PC-3 (cell line): ENCODE measurements at regions not wholly inside any gene's neighbourhood (a gene's known extent, or its start where the extent isn't known, plus 50 kb on each side); places are given as distances from the start of the nearest gene placed in this dataset.

Experiments used
- ATAC-seq: fragments of 200-7000 bp; cut with Tn5 transposase; 2 replicates; pipeline ENCODE4 v1.9.1; 2020; ENCODE audit warnings: mild to moderate bottlenecking, moderate library complexity
- BruUV-seq: library from RNA; stranded (reverse); fragments of 400-500 nt; replicated peaks from 2 replicates; lab custom pipeline; 2021; lab: Mats Ljungman, UMichigan
- CTCF ChIA-PET: fragments of 300-600 bp; sonication (Branson Sonifier 250); formaldehyde crosslinking; loops from one replicate; lab custom pipeline; 2022; ENCODE audit warnings: antibody characterized with exemption; lab: Charles Lee
- POLR2A ChIA-PET: fragments of 300-600 bp; sonication (Branson Sonifier 250); formaldehyde crosslinking; loops from one replicate; lab custom pipeline; 2022; ENCODE audit warnings: antibody characterized with exemption; ENCODE audit not compliant: unreplicated experiment; lab: Charles Lee
- DNase-seq: peaks from one replicate; pipeline ENCODE4 v3.0.0-alpha.2; 2015
- H2AFZ ChIP-seq: fragments of 300-600 bp; sonication (generic); 2 replicates; pipeline ENCODE4 v1.6.0; 2016; ENCODE audit warnings: antibody characterized with exemption, low read length
- H3F3A ChIP-seq: fragments of 300-600 bp; sonication (generic); one replicate; pipeline ENCODE4 v1.6.0; 2017; ENCODE audit warnings: antibody characterized with exemption, low read length, control low read depth, mild to moderate bottlenecking; ENCODE audit not compliant: unreplicated experiment
- H3K27ac ChIP-seq: fragments of 300-600 bp; sonication (generic); 2 replicates; pipeline ENCODE4 v1.5.1; 2016; ENCODE audit warnings: mild to moderate bottlenecking, low read length
- H3K27me3 ChIP-seq: fragments of 300-600 bp; sonication (generic); 2 replicates; pipeline ENCODE4 v1.6.1; 2016; ENCODE audit warnings: low read length, mixed read lengths
- H3K36me3 ChIP-seq: fragments of 300-600 bp; sonication (generic); 2 replicates; pipeline ENCODE4 v1.6.1; 2016; ENCODE audit warnings: low read depth, mixed run types, low read length, mixed read lengths
- H3K4me1 ChIP-seq: fragments of 300-600 bp; sonication (generic); 2 replicates; pipeline ENCODE4 v1.5.1; 2016; ENCODE audit warnings: low read length; ENCODE audit not compliant: insufficient read depth
- H3K4me2 ChIP-seq: fragments of 300-600 bp; sonication (generic); 2 replicates; pipeline ENCODE4 v1.6.0; 2016; ENCODE audit warnings: low read length
- H3K4me3 ChIP-seq: fragments of 300-600 bp; sonication (generic); 2 replicates; pipeline ENCODE4 v1.5.1; 2016; ENCODE audit warnings: mild to moderate bottlenecking, low read length, mixed read lengths
- H3K79me2 ChIP-seq: fragments of 300-600 bp; sonication (generic); 2 replicates; pipeline ENCODE4 v1.6.1; 2017; ENCODE audit warnings: low read length, mixed read lengths
- H3K9ac ChIP-seq: fragments of 300-600 bp; sonication (generic); 2 replicates; pipeline ENCODE4 v1.6.0; 2016; ENCODE audit warnings: mild to moderate bottlenecking, low read length
- H3K9me2 ChIP-seq: fragments of 300-600 bp; sonication (generic); replicated peaks from 2 replicates; pipeline ENCODE4 v1.6.1; 2016; ENCODE audit warnings: mixed run types, low read length, mixed read lengths
- H3K9me3 ChIP-seq: fragments of 300-600 bp; sonication (generic); 2 replicates; pipeline ENCODE4 v1.6.1; 2016; ENCODE audit warnings: low read length, mixed read lengths
- H4K20me1 ChIP-seq: fragments of 300-600 bp; sonication (generic); 2 replicates; pipeline ENCODE4 v1.6.1; 2016; ENCODE audit warnings: low read length, mixed read lengths
- EZH2 ChIP-seq: fragments of 300-600 bp; sonication (generic); IDR thresholded peaks from one replicate; pipeline ENCODE4 v1.6.1; 2017; ENCODE audit warnings: antibody characterized with exemption, mild to moderate bottlenecking, low read length; ENCODE audit not compliant: unreplicated experiment
- EZH2phosphoT487 ChIP-seq: fragments of 300-600 bp; sonication (generic); IDR thresholded peaks from 2 replicates; pipeline ENCODE4 v1.6.1; 2018; ENCODE audit warnings: mild to moderate bottlenecking, antibody characterized with exemption, low read length, borderline replicate concordance
- intact Hi-C: fragments of 100-400 bp; cut with micrococcal nuclease; formaldehyde crosslinking; loops from 2 replicates; pipeline ENCODE4 v1.9.0; 2023
- TF ChIP-seq, protein P1 (sequence below): fragments of 300-600 bp; sonication (generic); conservative IDR thresholded peaks from 2 replicates; pipeline ENCODE4 v1.5.1; 2017; ENCODE audit warnings: antibody characterized with exemption, low read depth, mild to moderate bottlenecking, low read length

DNA sequence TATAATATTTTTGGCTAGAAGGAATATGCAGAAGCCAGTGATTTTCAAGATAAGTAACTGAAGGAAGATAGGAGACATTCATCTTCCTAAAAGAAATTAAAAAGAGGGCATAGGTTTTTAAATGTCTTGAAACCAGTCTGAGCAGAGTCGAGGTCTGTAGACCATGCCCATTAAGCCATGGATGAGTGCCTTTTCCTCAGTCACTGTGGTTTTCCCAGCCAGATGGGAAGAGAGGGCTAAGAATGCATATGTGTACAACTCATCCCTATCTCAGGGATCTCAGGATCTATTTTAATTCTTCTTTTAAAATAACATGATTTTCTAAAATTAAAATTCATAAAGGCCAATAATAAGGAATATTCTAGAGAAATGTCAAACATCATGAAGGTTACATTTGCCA lies 112.8 kb downstream of the PPP1R3A start:
- Histone ChIP-seq H3K9me2 (no peaks in the 10 kb centered on the region), H3K36me3 (no peaks in the 10 kb centered on the region), H3K27me3 (no peaks in the 10 kb centered on the region), H3F3A (no peaks in the 10 kb centered on the region), H3K27ac (no peak overlapping the region), H2AFZ (no peak overlapping the region), H3K4me3 (no peak overlapping the region), H3K9ac (no peak overlapping the region), H3K4me2 (no peak overlapping the region), H3K4me1 (no peaks in the 10 kb centered on the region), H4K20me1 (no peaks in the 10 kb centered on the region), H3K9me3 (no peaks in the 10 kb centered on the region), H3K79me2 (no peaks in the 10 kb centered on the region)
- intact Hi-C loops = no loop called here
- ChIA-PET CTCF (no interaction called here), POLR2A (no interaction called here)
- no peak for ATAC-seq
- BruUV-seq = no TSS peak
- TF ChIP-seq EZH2 = no peak
- no peak for TF ChIP-seq EZH2phosphoT487
- TF ChIP-seq, protein P1, sequence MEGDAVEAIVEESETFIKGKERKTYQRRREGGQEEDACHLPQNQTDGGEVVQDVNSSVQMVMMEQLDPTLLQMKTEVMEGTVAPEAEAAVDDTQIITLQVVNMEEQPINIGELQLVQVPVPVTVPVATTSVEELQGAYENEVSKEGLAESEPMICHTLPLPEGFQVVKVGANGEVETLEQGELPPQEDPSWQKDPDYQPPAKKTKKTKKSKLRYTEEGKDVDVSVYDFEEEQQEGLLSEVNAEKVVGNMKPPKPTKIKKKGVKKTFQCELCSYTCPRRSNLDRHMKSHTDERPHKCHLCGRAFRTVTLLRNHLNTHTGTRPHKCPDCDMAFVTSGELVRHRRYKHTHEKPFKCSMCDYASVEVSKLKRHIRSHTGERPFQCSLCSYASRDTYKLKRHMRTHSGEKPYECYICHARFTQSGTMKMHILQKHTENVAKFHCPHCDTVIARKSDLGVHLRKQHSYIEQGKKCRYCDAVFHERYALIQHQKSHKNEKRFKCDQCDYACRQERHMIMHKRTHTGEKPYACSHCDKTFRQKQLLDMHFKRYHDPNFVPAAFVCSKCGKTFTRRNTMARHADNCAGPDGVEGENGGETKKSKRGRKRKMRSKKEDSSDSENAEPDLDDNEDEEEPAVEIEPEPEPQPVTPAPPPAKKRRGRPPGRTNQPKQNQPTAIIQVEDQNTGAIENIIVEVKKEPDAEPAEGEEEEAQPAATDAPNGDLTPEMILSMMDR = no peak
- no peak for DNase-seq

DNA sequence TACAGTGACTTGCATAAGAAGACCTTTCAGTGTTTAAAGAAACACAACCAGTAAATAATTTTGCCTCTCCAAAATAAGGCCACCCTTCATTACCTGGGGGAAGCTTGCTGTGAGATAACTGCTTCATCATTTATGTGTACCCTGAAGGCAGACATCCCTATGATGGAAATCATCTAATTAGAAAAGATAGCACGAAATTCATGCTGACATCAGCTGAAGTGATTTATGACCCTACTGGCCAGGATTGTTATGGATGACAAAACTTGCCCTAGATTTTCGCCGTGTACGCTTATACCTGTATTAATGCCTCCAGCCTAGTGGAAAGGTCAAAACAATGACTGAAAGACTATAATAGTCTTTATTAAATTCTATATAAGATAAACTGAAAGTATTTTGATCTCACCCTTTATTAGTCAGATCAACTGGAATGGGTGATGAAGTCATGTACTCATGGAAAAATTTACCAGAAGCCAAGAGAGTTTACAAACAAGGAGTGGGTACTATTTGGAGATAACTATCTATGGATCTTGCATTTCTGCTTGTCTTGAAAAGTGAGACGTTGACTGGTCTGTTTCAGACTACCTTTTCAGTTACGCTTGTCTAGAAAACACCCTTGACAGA lies 114.2 kb downstream of the PPP1R3A start:
- H3K36me3 ChIP-seq = no peaks in the 10 kb centered on the region
- H3K9me3 ChIP-seq = no peaks in the 10 kb centered on the region
- no peak overlapping the region for H3K4me3 ChIP-seq
- no peak overlapping the region for H3K27ac ChIP-seq
- no peak for ATAC-seq
- no peak for DNase-seq
- H4K20me1 ChIP-seq = no peaks in the 10 kb centered on the region
- no peaks in the 10 kb centered on the region for H3F3A ChIP-seq
- H3K4me1 ChIP-seq = no peaks in the 10 kb centered on the region
- ChIA-PET POLR2A (no interaction called here), CTCF (no interaction called here)
- intact Hi-C loops = no loop called here
- no peak overlapping the region for H3K4me2 ChIP-seq
- no peak overlapping the region for H2AFZ ChIP-seq
- no peak for TF ChIP-seq EZH2phosphoT487
- no peak for TF ChIP-seq EZH2
- TF ChIP-seq, protein P1 = no peak
- BruUV-seq = no TSS peak
- no peaks in the 10 kb centered on the region for H3K79me2 ChIP-seq
- no peaks in the 10 kb centered on the region for H3K9me2 ChIP-seq
- H3K9ac ChIP-seq = no peak overlapping the region
- no peaks in the 10 kb centered on the region for H3K27me3 ChIP-seq

DNA sequence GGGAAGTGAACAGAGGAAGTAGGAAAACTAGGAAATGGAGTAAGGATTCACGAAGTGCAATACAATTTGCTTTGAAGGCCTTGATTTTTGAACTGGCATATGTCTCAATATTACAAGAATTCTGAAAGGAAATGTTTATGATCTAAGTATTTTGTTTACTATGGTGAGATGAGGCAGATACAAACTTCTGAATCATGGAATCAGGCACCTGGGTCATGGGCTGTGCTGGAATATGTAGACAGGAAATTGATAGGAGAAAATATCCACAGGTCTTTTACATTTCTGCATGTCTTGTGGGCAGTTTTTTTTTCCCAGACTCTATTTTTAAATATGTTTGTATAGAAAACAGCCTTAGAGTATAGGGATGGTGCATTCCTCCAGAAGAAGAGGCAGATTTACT lies 117.1 kb downstream of the PPP1R3A start:
- Histone ChIP-seq H3K4me2 (no peak overlapping the region), H3K9me3 (no peaks in the 10 kb centered on the region), H3K4me1 (no peaks in the 10 kb centered on the region), H3K9me2 (no peaks in the 10 kb centered on the region), H3F3A (no peaks in the 10 kb centered on the region), H3K4me3 (no peak overlapping the region), H4K20me1 (no peaks in the 10 kb centered on the region), H3K27me3 (no peaks in the 10 kb centered on the region), H3K27ac (no peak overlapping the region), H3K79me2 (no peaks in the 10 kb centered on the region), H2AFZ (no peak overlapping the region), H3K9ac (no peak overlapping the region), H3K36me3 (no peaks in the 10 kb centered on the region)
- ChIA-PET POLR2A (no interaction called here), CTCF (no interaction called here)
- BruUV-seq = no TSS peak
- DNase-seq (no peak), ATAC-seq (no peak)
- intact Hi-C loops = no loop called here
- TF ChIP-seq EZH2phosphoT487 (no peak), EZH2 (no peak)
- TF ChIP-seq, protein P1 = no peak
